GM18505 (cell line): ENCODE measurements at regions not wholly inside any gene's neighbourhood (a gene's known extent, or its start where the extent isn't known, plus 50 kb on each side); places are given as distances from the start of the nearest gene placed in this dataset.
A peak's percentile ranks its signal among the peaks of the same experiment; 100 is the strongest.

Experiments used
- ATAC-seq: cut with Tn5 transposase; IDR thresholded peaks from one replicate; pipeline ENCODE4 v1.9.1; 2021; ENCODE audit not compliant: unreplicated experiment
- POLR2A ChIP-seq: IDR thresholded peaks from 4 replicates; pipeline ENCODE4 v1.6.1; 2011; ENCODE audit warnings: borderline replicate concordance; ENCODE audit not compliant: insufficient read depth, insufficient read length; ENCODE audit errors: extremely low read depth

- ATAC-seq: no peak
- TF ChIP-seq POLR2A: no peak
These were observed 983.7 kb upstream of the LCORL start for GRCh38 chr4:19005211-19005610.

- TF ChIP-seq POLR2A: no peak
- no peak for ATAC-seq
These were observed 980.6 kb upstream of the LCORL start for GRCh38 chr4:19002170-19002569.

GRCh38 chr4:18999595-18999994 is 978.0 kb upstream of the LCORL start:
- TF ChIP-seq POLR2A: no peak
- ATAC-seq: no peak

GRCh38 chr4:18981234-18981615 is 959.7 kb upstream of the LCORL start:
- no peak for ATAC-seq
- no peak for TF ChIP-seq POLR2A

- no peak for TF ChIP-seq POLR2A
- ATAC-seq: peak; percentile 85
These were observed 959.1 kb upstream of the LCORL start for GRCh38 chr4:18980516-18981233.

- TF ChIP-seq POLR2A: no peak
- ATAC-seq: no peak
These were observed 955.3 kb upstream of the LCORL start for GRCh38 chr4:18976884-18977283.

GRCh38 chr4:18975916-18976808 is 954.6 kb upstream of the LCORL start:
- TF ChIP-seq POLR2A: no peak
- ATAC-seq: no peak

- no peak for TF ChIP-seq POLR2A
- ATAC-seq: no peak
These were observed 951.7 kb upstream of the LCORL start for GRCh38 chr4:18973296-18973695.

GRCh38 chr4:18961879-18962278 is 940.3 kb upstream of the LCORL start:
- ATAC-seq: no peak
- no peak for TF ChIP-seq POLR2A

- TF ChIP-seq POLR2A: no peak
- no peak for ATAC-seq
These were observed 939.7 kb upstream of the LCORL start for GRCh38 chr4:18961266-18961665.

- ATAC-seq: no peak
- TF ChIP-seq POLR2A: no peak
These were observed 936.2 kb upstream of the LCORL start for GRCh38 chr4:18957716-18958115.

- no peak for TF ChIP-seq POLR2A
These were observed 933.0 kb upstream of the LCORL start for GRCh38 chr4:18954538-18954937.

GRCh38 chr4:18953613-18954012 is 932.1 kb upstream of the LCORL start:
- ATAC-seq: no peak
- TF ChIP-seq POLR2A: no peak

More at GRCh38 chr4:18954538-18954937, 933.0 kb upstream of the LCORL start:
- ATAC-seq: no peak

- TF ChIP-seq POLR2A: no peak
These were observed 923.9 kb upstream of the LCORL start for GRCh38 chr4:18945464-18945863.

More at GRCh38 chr4:18945464-18945863, 923.9 kb upstream of the LCORL start:
- ATAC-seq: no peak
